ENCODE measurements at regions not wholly inside any gene's neighbourhood (a gene's known extent, or its start where the extent isn't known, plus 50 kb on each side); places are given as distances from the start of the nearest gene placed in this dataset.

DNA sequence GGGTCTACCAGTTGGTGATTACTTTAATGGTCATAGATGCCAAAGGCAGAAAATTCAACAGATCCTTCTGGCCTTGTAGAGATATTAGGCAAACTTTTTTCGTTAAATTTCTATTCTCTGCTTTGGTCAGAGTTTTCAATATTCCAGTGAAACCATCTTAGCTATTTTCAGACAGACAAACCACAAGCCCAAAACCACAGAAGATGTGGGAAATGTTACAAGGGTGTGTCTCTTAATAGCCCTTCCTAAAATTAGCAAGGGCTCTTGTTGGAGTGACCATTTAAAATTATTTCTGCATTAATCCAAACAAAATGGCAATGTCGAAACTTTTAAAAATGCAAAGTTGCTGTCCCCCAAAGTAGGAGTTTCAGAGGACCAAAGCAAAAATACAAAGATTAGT is 102.8 kb downstream of the ARRDC4 start:
- no peak for TF ChIP-seq GATA3 (IDR thresholded peaks at IDR 0.05; ENCODE audit: low read depth, low read length)
- no peak for TF ChIP-seq GATA2 (IDR thresholded peaks at IDR 0.05; ENCODE audit: low read depth, low read length)
